GM03348 (cell line): ENCODE measurements at regions not wholly inside any gene's neighbourhood (a gene's known extent, or its start where the extent isn't known, plus 50 kb on each side); places are given as distances from the start of the nearest gene placed in this dataset.

Experiments
- DNase-seq: peaks from one replicate; pipeline ENCODE4 v3.0.0; 2012; ENCODE audit warnings: low spot score

DNA sequence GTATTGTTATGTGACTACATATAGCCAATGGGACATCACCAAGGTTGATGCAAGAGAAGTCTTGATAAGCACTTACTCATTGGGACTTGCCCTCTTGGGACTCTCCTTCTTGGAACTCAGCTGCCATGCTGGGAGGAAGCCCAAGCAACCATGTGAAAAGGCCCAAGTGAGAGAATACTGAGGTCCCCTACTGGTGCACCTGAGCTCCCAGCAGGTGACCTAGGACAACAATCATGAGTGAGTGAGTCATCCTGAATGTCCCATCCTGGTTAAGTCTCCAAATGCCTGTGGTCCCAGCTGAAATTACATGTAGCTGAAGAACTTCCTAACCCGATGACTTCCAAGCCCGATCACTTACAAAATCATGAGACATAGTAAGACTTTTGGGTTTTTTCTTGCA, 260.7 kb downstream of the ICE1 start:
- DNase-seq, result no peak

- DNase-seq, result no peak
These were observed 256.4 kb downstream of the ICE1 start for GRCh38 chr5:5678909-5679308.

- no peak for DNase-seq
These were observed 255.3 kb downstream of the ICE1 start for GRCh38 chr5:5677738-5678137.

DNA sequence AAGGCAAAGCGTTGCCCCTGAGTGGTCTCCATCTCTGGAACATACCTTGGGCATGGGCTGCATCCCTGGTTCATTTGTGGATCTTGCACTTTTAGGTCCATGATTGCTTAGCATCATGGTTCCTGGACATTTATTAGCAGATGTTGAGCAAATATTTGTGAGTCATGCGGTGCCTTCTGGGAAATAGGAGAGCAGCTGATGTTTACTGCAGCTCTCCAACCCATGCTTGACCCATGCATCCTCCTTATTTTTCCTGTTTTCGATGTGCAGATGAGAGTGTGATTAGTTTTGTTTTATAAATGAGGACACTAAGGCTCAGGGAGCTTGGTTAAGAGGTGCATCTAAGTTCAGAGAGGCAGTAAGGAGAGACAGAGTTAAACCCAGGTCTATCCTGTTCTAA, 253.7 kb downstream of the ICE1 start:
- DNase-seq, result no peak

DNA sequence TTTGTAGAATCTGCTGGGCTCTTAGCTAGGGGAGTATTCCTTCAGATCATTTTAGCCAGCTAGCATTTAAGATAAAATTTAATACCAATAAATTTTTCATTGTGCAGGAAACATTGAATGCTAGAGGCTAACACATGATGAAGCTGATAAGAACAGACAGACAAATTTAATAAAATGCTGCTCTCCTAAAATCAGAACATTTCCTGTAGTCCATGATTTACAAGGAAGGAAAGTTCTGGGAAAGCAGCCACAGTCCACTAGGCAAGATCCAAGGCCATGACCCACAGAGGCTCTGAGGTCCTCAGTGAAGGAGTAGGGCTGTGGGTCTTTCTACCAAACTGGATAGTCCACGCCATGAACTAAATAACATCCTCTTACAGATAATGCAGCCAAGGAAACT, 253.0 kb downstream of the ICE1 start:
- no peak for DNase-seq

- no peak for DNase-seq
These were observed 249.3 kb downstream of the ICE1 start for GRCh38 chr5:5671823-5672222.

DNA sequence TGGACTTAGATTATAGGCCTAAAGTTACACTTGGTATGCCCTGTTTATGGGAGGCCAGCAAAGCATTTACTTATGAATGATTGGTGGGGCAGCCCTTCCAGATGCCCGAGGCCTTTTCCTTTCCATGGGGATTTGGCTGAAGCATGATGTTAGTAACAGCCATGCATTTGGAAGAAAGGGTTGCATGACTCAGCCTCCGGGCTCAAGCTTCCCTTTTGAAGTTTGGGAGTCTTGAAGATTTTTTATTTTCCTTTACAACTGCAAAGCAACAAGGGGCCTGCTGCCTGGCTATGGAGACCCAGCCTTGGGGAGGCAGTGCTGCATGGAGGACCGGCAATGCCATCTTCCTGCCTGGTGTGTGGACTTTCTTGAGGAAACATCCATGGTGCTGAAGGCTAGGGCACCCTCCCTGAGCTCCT, 244.7 kb downstream of the ICE1 start:
- no peak for DNase-seq

- DNase-seq, result no peak
These were observed 243.9 kb downstream of the ICE1 start for GRCh38 chr5:5666369-5666768.

GRCh38 chr5:5666076-5666365, 243.5 kb downstream of the ICE1 start:
- no peak for DNase-seq

- no peak for DNase-seq
These were observed 243.0 kb downstream of the ICE1 start for GRCh38 chr5:5665225-5666075.

DNA sequence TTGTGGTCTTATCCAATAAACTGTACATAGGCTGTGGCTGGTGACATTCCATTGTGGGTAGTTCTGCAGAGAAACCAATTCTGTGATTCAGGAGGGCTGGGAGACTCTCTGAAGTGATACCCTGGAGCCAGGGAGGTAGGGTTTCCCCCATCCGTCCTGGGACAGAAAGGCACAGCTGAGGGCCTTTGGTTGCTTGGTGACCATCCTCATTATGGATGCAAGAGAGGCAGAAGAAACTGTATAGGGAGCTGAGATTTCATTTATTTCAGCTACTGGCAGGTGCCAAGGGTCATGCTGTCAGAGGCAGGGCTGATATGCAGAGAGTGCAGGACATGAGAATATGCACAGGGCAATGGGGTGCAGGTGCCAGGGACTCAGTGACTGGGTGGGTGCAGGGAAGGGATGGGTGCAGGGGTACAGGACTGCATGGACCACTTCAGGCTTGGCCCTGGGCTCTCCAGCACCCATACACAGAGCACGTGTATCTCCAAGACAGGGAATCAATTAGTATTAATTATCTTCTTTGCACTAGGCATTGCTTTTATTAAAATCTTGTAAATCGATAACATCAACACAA, 236.5 kb downstream of the ICE1 start:
- no peak for DNase-seq

GRCh38 chr5:5658226-5658625, 235.7 kb downstream of the ICE1 start:
- DNase-seq, result peak; percentile 42

DNA sequence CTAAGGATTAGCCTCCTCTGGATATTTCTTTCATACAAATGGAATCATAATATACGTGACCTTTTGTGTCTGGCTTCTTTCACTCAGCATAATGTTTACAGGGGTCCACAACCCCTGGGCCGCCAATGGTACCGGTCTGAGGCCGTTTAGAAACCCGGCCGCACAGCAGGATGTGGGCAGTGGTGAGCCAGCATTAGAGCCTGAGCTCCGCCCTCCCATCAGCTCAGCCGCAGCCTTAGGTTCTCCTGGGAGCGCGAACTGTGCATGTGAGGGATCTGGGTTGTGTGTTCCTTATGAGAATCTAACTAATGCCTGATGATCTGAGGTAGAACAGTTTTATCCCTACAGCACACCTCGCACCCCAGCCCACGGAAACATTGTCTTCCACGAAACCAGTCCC, 229.7 kb downstream of the ICE1 start:
- DNase-seq, result no peak

GRCh38 chr5:5650949-5651348, 228.5 kb downstream of the ICE1 start:
- no peak for DNase-seq

DNA sequence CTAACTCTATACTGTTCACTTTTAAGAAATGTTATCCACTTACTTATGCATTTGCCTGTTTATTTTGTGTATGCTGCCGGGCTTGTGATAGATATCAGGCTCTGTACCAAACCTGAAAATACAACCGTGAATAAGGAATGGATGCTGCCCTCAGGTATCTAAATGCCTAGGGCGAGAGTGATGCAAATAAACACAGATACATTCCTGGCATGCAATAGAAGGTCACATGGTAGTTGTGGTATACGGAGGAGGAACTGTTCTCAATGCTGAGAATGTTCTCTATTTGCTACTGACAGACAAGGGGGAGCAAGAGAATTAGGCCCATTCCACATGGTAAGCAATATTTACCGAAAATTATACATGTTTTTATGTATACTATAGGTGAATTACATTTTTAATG, 227.8 kb downstream of the ICE1 start:
- no peak for DNase-seq

- DNase-seq, result no peak
These were observed 227.2 kb downstream of the ICE1 start for GRCh38 chr5:5649641-5650040.

GRCh38 chr5:5648694-5649093, 226.2 kb downstream of the ICE1 start:
- no peak for DNase-seq

DNA sequence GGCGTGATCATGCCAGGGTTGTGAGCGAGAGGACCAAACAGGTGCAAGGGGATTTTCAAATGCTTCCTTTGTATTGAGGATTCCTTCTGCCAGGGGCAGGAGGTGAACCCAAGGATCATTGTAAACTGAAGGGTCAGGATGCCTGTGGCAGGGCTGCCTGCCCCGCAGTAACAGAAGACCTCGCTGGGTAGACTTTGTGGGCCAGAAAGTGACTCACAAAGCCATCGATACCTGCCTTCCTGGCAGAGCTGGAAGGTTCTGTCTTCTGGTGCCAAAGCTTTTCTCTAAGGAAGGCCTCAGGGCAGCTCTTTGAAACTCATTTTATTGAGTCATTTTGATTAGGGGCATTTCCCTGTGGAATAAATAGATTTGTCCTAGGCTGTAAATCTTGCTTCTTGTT, 223.4 kb downstream of the ICE1 start:
- DNase-seq, result no peak

DNA sequence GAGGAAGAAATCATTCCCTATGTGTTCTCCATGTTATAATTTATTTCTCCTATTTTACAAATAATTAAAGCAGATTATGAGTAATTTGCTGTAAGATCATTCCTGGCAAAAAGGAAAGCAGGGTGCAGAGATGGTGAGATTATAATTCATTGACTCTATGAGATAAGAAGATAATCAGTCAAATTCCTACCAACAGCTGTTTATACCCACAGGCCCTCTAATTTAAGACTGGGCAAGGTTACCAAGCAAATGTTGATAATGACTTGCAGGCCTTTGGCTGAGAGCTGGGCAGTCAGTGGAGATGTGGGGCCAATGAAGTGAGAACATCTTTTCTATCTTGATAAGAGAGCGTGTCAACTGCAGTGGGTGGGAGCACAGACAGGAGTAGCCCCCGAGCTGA, 222.7 kb downstream of the ICE1 start:
- no peak for DNase-seq

- DNase-seq, result no peak
These were observed 221.8 kb downstream of the ICE1 start for GRCh38 chr5:5644249-5644648.

- no peak for DNase-seq
These were observed 221.0 kb downstream of the ICE1 start for GRCh38 chr5:5643481-5643880.

DNA sequence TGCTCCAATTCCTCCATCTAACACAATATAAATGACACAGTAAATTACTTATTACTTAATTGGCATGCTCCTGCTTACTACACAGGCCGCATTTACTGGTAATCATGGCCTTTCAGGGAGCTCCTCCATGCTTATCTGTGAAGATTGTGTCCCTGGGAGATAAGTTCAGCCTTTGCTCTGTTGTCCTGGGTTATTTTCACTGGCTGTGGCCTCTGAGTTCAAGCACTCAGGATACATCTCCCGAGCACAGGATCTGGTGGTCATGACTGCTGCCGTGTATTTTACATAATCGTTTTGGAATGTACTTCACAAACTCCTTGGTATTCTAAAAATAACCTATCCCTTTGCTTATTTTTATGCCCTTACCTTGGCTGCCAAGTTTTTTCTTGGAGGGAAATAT, 215.7 kb downstream of the ICE1 start:
- DNase-seq, result no peak

DNA sequence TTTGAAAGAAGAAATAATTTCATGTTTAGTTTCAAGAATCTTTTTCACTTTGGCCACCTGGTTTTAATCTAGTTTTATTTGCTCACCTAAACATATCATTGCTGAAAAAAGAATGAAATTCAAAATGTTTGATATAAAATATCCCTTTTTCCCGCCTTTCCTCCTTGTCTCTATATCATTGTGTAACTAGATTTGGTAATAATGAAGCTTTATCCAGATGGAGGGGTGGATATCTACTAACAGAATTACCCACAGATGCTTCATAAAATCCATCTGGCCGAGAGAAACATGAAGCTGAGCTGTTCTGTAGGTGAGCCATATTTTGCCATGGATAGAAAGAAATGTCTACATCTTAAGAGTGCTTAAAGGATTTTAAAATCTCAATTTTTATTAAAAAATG, 214.7 kb downstream of the ICE1 start:
- no peak for DNase-seq

DNA sequence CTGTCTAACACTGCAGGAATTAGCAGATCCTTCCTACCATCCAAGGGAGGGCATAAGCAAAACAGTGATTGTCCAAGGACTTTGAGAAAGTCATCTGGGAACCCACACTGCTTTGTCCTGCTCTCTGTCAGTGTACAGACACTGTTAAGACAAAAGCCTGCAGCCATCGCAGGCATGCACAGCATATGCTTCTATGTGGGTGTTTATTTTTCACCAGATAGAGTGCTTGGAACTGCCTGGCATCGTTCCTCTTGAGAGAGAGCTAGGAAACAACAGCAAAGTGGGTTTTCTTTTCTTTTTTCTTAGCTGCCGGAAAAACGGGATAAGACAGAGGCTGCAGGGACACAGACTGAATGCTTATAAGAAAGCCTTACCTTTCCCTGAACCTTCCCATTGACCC, 212.3 kb downstream of the ICE1 start:
- no peak for DNase-seq
